Common myeloid progenitor, CD34-positive (primary cell): ENCODE measurements at regions not wholly inside any gene's neighbourhood (a gene's known extent, or its start where the extent isn't known, plus 50 kb on each side); places are given as distances from the start of the nearest gene placed in this dataset.

ENCODE experiments used
- CTCF ChIA-PET: fragments of 350-600 bp; sonication (Branson Sonifier 250); formaldehyde crosslinking; loops from one replicate; lab custom pipeline; 2021; ENCODE audit warnings: antibody characterized with exemption; lab: Charles Lee
- POLR2A ChIA-PET: fragments of 350-600 bp; sonication (Branson Sonifier 250); formaldehyde crosslinking; loops from one replicate; lab custom pipeline; 2021; ENCODE audit warnings: antibody characterized with exemption; lab: Charles Lee
- DNase-seq, 3 donors: peaks; one replicate each; pipeline versions ENCODE4 v3.0.0 to v3.0.0-alpha.2; 2013
- H3K27ac ChIP-seq, 2 experiments: 1 replicate in 1 of 2; 2 replicates in 1 of 2; pipeline ENCODE4 v1.7.0; 2013; ENCODE audit warnings: inconsistent platforms in 2 of 2, low read length in 2 of 2, mild to moderate bottlenecking in 2 of 2, low read depth in 1 of 2, moderate library complexity in 1 of 2; ENCODE audit not compliant: severe bottlenecking in 2 of 2, insufficient read depth in 1 of 2, poor library complexity in 1 of 2
- H3K27me3 ChIP-seq, 5 experiments: replicated peaks in 2 of 5; 1 replicate in 3 of 5; 2 replicates in 2 of 5; pipeline versions ENCODE4 v1.6.1 to v1.7.0; 2013; ENCODE audit warnings: low read length in 4 of 5, mild to moderate bottlenecking in 2 of 5, moderate library complexity in 2 of 5, inconsistent platforms in 1 of 5; ENCODE audit not compliant: insufficient read depth in 5 of 5, control insufficient read depth in 4 of 5
- H3K36me3 ChIP-seq, 4 experiments: 1 replicate in 2 of 4; 2 replicates in 2 of 4; pipeline versions ENCODE4 v1.6.1 to v1.7.0; 2013; ENCODE audit warnings: low read length in 3 of 4, control low read depth in 1 of 4, mild to moderate bottlenecking in 1 of 4; ENCODE audit not compliant: control insufficient read depth in 4 of 4, insufficient read depth in 4 of 4
- H3K4me1 ChIP-seq, 4 experiments: 1 replicate in 3 of 4; 2 replicates in 1 of 4; pipeline versions ENCODE4 v1.6.1 to v1.7.1; 2013; ENCODE audit warnings: low read length in 3 of 4, mild to moderate bottlenecking in 3 of 4, control low read depth in 1 of 4, inconsistent platforms in 1 of 4, moderate library complexity in 1 of 4; ENCODE audit not compliant: control insufficient read depth in 4 of 4, insufficient read depth in 4 of 4; ENCODE audit errors: control extremely low read depth in 1 of 4
- H3K4me3 ChIP-seq, 7 experiments: 1 replicate in 4 of 7; 2 replicates in 3 of 7; pipeline versions ENCODE4 v1.5.1 to v1.7.0; 2013; ENCODE audit warnings: mild to moderate bottlenecking in 7 of 7, low read length in 6 of 7, moderate library complexity in 6 of 7, inconsistent platforms in 2 of 7, low read depth in 2 of 7, control low read depth in 1 of 7; ENCODE audit not compliant: insufficient read depth in 4 of 7, control insufficient read depth in 1 of 7; ENCODE audit errors: extremely low read depth in 1 of 7
- H3K9me3 ChIP-seq, 5 experiments: 1 replicate in 4 of 5; 2 replicates in 1 of 5; pipeline versions ENCODE4 v1.6.1 to v1.7.1; 2013; ENCODE audit warnings: low read length in 4 of 5, mild to moderate bottlenecking in 2 of 5, inconsistent platforms in 1 of 5, low read depth in 1 of 5, moderate library complexity in 1 of 5; ENCODE audit not compliant: control insufficient read depth in 4 of 5, insufficient read depth in 2 of 5; ENCODE audit errors: control extremely low read depth in 1 of 5
- WGBS: methylation state at CpG from one replicate; pipeline ENCODE4 v1.1.5; 2013; ENCODE audit not compliant: insufficient coverage; 5-methylcytosine and 5-hydroxymethylcytosine counted together

- no peaks in the 10 kb centered on the region for H3K27me3 ChIP-seq
- H3K4me3 ChIP-seq = no peak overlapping the region
- ChIA-PET POLR2A (interaction anchor here (0.6 kb wide), 1 partner anchor 642 kb away, joined by 3 read pairs; no protein-coding TSS in a partner anchor), CTCF (interaction anchor here (1.2 kb wide), 1 partner anchor 13 kb away, joined by 3 read pairs; no protein-coding TSS in a partner anchor)
- H3K27ac ChIP-seq = no peak overlapping the region
- peaks cover 0 to 2% (median 0%) of the 10 kb centered on the region in 4 experiments for H3K36me3 ChIP-seq
- H3K9me3 ChIP-seq = no peaks in the 10 kb centered on the region
- H3K4me1 ChIP-seq = no peaks in the 10 kb centered on the region
- DNase-seq = no peak
Measured at GRCh38 chr2:144011098-144011497, 508.8 kb downstream of the ZEB2 start.

DNA sequence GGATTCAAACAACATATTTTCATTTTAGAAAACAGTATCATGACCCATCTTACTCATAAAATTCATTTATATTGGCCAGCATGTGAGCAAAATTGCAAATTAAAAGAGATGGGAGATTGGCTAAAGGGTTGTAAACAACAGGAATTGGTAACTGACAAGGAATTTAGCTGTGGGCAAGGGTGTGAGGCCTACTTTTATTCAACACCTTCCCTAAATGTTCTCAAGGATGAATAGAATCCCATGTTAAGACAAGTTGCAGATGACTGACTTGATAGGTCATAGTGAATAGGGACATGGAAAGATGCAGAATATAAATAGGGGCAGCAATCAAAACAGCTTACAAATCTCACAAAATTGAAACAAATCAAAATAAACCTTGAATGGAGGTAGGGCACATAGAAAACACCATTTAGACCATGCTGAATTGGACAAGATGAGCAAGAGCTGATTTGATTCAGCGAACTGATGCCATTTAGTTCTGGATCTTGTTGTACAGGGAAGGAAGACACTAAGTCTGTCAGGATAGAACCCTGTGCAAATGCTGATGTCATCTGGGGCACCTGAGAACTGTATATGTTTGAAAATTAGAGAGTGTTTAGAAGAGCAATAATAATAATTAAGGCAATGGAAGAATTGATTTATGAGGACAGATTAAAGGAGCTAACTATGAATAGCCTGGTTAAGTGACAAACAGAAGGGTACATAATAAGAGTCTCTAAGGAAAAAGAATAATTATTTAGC lies 509.7 kb downstream of the ZEB2 start:
- DNase-seq = no peak
- WGBS = 100% methylated on average over 1 of the region's 1 CpG
- no peaks in the 10 kb centered on the region for H3K9me3 ChIP-seq
- H3K27ac ChIP-seq = no peak overlapping the region
- ChIA-PET POLR2A (no interaction called here), CTCF (interaction anchor here (1.2 kb wide), 1 partner anchor 12 kb away, joined by 3 read pairs; no protein-coding TSS in a partner anchor)
- H3K36me3 ChIP-seq = peaks cover 0 to 3% (median 1%) of the 10 kb centered on the region in 4 experiments
- H3K4me3 ChIP-seq = no peak overlapping the region
- no peaks in the 10 kb centered on the region for H3K4me1 ChIP-seq
- no peaks in the 10 kb centered on the region for H3K27me3 ChIP-seq

GRCh38 chr2:144006139-144006538 lies 513.8 kb downstream of the ZEB2 start:
- 97% methylated on average over 6 of the region's 7 CpGs for WGBS
- Histone ChIP-seq H3K36me3 (peaks cover 0 to 4% (median 3%) of the 10 kb centered on the region in 4 experiments), H3K27me3 (no peaks in the 10 kb centered on the region), H3K9me3 (peaks cover 0 to 2% (median 0%) of the 10 kb centered on the region in 5 experiments), H3K4me3 (no peak overlapping the region), H3K4me1 (no peaks in the 10 kb centered on the region), H3K27ac (no peak overlapping the region)
- no peak for DNase-seq
- ChIA-PET POLR2A (no interaction called here), CTCF (no interaction called here)

- no peak for DNase-seq
- POLR2A ChIA-PET = no interaction called here
- Histone ChIP-seq H3K27me3 (no peaks in the 10 kb centered on the region), H3K9me3 (peaks cover 0 to 2% (median 0%) of the 10 kb centered on the region in 5 experiments), H3K4me3 (no peak overlapping the region), H3K4me1 (no peaks in the 10 kb centered on the region), H3K27ac (no peak overlapping the region), H3K36me3 (peaks cover 0 to 7% (median 3%) of the 10 kb centered on the region in 4 experiments)
- CTCF ChIA-PET = no interaction called here
- no CpG with 5 or more reads among the region's 9 CpGs for WGBS
Measured at GRCh38 chr2:144004742-144005141, 515.2 kb downstream of the ZEB2 start.

- H3K4me1 ChIP-seq = no peaks in the 10 kb centered on the region
- no peak overlapping the region for H3K27ac ChIP-seq
- ChIA-PET CTCF (no interaction called here), POLR2A (no interaction called here)
- peaks cover 0 to 7% (median 3%) of the 10 kb centered on the region in 4 experiments for H3K36me3 ChIP-seq
- peak in 1 of 3 donors; percentile 22 for DNase-seq
- peaks cover 0 to 2% (median 0%) of the 10 kb centered on the region in 5 experiments for H3K9me3 ChIP-seq
- H3K4me3 ChIP-seq = no peak overlapping the region
- WGBS = no CpG with 5 or more reads among the region's 2 CpGs
- H3K27me3 ChIP-seq = no peaks in the 10 kb centered on the region
Measured at GRCh38 chr2:144003460-144004075, 516.4 kb downstream of the ZEB2 start.

GRCh38 chr2:143996974-143997373 lies 522.9 kb downstream of the ZEB2 start:
- POLR2A ChIA-PET = no interaction called here
- no peak overlapping the region for H3K4me3 ChIP-seq
- no peak overlapping the region for H3K27ac ChIP-seq
- no peak for DNase-seq
- H3K9me3 ChIP-seq = peaks cover 0 to 4% (median 0%) of the 10 kb centered on the region in 5 experiments
- peaks cover 0 to 3% (median 1%) of the 10 kb centered on the region in 4 experiments for H3K36me3 ChIP-seq
- H3K4me1 ChIP-seq = no peaks in the 10 kb centered on the region
- CTCF ChIA-PET = no interaction called here
- no peaks in the 10 kb centered on the region for H3K27me3 ChIP-seq
- WGBS = 80% methylated on average over 1 of the region's 2 CpGs

DNA sequence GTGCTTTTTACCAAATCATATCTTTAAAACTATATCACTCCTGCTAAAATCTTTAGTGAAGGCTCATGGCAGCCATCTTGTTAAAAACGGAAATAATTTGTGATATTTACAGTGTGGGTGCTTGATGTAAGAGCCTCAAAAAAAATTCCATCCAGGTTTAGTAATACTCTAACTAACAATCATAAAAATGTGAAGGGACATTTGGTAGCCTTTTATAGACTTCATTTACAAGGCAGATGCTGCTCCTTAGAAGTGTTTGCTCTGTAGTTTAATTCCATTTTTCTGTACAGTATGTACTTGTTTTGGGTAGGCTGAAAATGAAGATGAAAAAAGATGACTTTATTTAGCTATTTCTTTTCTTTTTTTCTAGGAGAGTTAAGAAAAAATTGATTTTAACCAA lies 525.0 kb downstream of the ZEB2 start:
- no peaks in the 10 kb centered on the region for H3K27me3 ChIP-seq
- no peak overlapping the region for H3K27ac ChIP-seq
- ChIA-PET POLR2A (no interaction called here), CTCF (no interaction called here)
- no peaks in the 10 kb centered on the region for H3K36me3 ChIP-seq
- H3K4me1 ChIP-seq = no peaks in the 10 kb centered on the region
- H3K4me3 ChIP-seq = no peak overlapping the region
- no CpG with 5 or more reads among the region's 1 CpG for WGBS
- no peak for DNase-seq
- peaks cover 0 to 11% (median 2%) of the 10 kb centered on the region in 5 experiments for H3K9me3 ChIP-seq
